HG03097 (cell line): ENCODE measurements at regions not wholly inside any gene's neighbourhood (a gene's known extent, or its start where the extent isn't known, plus 50 kb on each side); places are given as distances from the start of the nearest gene placed in this dataset.
"Not testable (repeated sequence)": the region's sequence is repeated elsewhere in the genome, so short reads cannot be mapped to it uniquely, and the experiment has no call there.

Source experiments
- ATAC-seq: cut with Tn5 transposase; IDR thresholded peaks from one replicate; pipeline ENCODE4 v1.9.1; 2021; ENCODE audit not compliant: unreplicated experiment, low FRiP score

DNA sequence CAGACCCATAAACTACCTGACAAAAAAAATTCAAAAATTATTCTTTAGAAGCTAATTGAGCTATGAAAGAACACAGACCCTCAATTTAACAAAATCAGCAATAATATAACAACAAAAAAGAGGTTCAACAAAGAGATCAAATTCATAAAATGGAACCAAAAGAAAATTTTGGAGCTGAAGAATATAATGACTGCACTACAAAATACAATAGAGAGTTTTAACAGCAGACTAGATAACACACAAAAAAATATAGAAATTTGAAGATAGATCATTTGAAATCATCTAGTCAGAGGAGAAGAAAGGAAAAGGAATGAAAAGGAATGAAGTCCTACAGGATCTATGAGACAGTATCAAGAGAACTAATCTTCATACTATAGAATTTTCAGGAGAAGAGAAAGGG lies 422.1 kb downstream of the PAX1 start:
- no peak for ATAC-seq

- ATAC-seq = no peak
Measured at GRCh38 chr20:22106308-22106938, 401.0 kb downstream of the PAX1 start.

DNA sequence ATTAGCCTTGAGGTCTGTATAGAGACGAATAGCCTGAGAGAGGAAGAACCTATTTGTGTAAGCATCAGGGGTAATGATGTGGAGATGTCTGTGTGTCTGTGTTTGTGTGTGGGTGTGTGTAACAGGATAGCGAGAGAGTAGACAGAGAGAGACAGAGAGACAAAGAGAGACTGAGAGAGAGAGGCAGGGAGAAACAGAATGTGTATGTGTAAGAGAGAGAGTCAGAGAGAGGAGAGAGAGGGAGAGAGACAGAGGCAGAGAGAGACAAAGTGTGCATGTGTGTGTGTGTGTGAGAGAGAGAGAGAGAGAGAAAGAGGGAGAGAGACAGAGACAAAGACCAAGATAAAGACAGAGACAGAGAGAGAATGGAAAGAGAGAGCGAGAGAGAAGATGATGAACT lies 396.1 kb downstream of the PAX1 start:
- ATAC-seq = no peak

DNA sequence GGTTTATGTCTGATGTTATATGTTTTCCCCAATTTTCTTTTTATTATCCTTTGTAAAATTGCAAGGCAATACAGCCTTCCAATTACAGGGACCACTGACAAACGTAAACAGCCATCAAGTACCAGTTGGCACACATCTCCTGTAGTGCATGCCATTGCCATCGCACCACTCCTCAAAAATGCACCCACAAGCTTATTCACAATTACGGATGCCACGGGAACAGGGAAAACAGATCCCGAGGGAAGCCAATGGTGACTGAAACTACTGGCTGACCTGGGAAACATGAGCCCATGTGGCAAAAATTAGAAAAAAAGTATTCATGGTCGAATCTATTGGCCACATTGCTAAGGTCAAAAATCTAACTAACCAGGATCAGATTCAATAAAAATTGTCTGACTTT lies 395.2 kb downstream of the PAX1 start:
- no peak for ATAC-seq

GRCh38 chr20:22099348-22099747 lies 393.9 kb downstream of the PAX1 start:
- ATAC-seq = no peak

GRCh38 chr20:22098511-22098910 lies 393.0 kb downstream of the PAX1 start:
- no peak for ATAC-seq

GRCh38 chr20:22093122-22093521 lies 387.7 kb downstream of the PAX1 start:
- no peak for ATAC-seq

- ATAC-seq = no peak
Measured at GRCh38 chr20:22088882-22089281, 383.4 kb downstream of the PAX1 start.

DNA sequence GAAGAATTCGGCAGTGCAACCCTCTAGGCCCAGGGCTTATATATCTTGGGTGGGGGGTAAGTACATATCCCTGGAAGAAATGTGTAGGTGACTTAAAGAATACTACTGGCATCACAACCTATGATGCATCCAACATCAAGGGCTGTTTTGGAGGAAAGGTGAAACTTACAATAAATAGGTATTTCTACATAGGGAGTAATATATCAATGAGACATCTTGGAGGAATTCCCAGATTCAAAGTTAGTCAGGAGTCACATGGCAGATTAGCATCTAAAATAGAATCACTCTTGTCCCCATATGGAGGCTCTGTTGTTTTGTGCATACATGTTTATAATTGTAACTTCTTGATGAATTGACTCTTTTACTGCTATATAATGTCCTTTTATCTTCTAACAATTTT lies 375.5 kb downstream of the PAX1 start:
- no peak for ATAC-seq

DNA sequence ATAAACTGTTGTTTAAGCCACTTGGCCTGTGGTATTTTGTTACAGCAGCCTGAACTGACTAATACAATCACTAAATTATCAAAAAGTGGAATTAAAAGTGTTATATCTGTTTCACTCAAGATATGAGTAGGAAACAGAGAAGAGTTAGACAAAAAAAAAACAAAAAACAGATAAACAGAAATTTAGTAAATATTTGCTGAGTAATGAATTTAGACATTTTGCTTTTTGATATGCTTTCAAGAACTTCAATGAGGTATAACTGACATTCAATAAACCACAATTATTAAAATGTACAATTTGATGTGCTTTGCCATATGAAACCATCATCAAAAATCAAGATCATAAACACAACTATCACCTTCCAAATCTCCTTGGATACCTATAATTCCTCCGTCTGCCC lies 369.2 kb downstream of the PAX1 start:
- ATAC-seq = no peak

- no peak for ATAC-seq
Measured at GRCh38 chr20:22071841-22072240, 366.4 kb downstream of the PAX1 start.

- no peak for ATAC-seq
Measured at GRCh38 chr20:22070610-22071058, 365.2 kb downstream of the PAX1 start.

GRCh38 chr20:22063753-22064152 lies 358.3 kb downstream of the PAX1 start:
- no peak for ATAC-seq

DNA sequence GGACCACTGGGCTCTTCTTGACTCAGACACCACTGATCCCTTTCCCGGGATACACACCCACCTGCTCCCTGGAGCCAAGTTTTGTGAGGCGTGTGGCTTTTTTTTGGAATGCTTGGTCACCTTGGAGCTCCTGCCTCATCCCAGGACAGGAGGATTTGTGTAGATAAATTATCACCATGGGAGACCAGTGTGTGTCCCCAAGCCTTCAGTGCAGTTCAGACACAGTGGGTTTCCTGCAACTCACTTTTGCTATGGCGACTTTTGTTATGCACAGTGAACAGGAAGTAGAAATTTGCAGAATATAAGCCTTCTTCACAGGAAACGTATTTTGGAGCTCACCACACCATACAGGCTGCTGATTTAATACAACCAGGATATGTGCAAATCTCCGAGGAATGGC lies 357.4 kb downstream of the PAX1 start:
- no peak for ATAC-seq

DNA sequence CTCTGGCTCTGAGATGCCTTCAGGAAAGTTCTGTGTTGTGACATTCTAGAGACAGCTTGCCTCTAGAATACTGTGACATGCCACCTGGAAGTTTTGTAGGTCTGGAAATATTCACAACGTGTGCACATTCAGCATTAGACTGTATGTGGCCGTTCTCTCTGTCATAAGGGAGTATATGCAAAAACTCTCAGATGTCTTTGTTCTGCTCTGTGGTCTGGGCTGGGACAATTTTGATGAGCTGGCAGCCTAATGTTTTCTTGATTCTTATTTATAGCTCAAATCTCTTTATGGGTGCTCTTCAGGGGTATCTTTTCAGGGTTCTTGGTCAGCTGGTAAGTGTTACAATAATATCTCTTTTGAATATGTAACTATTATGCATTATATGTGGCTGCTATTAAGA lies 355.1 kb downstream of the PAX1 start:
- no peak for ATAC-seq

DNA sequence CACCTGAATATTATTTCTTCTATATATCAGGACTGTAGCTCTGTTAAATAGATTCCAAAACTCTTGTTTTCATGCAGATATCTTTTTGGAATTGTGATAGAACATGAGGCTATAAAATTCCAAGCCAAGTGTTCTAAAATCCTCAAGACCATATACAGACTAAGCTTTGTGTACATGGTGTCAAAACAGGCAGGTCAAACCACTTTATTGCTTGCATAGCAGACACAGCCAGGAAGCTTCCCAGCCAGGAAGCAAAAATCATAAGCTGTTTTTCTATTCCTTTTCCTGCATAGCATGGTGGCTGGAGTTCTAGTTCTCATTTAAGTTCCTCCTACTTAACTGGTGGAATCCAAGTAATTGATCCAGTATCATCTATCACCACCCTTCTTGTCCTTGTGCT lies 353.3 kb downstream of the PAX1 start:
- no peak for ATAC-seq

DNA sequence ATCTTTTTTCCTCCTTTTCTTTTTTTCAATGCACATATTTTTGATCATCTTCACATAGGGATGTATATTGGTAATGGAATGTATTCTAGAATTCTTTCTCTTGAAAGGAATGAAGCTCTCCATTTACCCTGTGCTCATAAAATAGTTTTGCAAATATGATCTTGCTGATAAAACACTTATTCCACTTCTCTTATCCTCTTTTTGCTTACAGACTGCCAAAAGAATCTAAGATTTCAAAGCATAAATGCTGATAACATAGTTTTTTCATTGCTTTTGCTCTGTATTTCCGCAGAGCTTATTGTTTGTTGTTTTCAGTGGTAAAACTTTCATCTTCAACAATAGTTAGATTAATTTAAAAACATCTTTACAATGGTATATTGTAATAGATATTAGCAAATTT lies 350.5 kb downstream of the PAX1 start:
- no peak for ATAC-seq

GRCh38 chr20:22052025-22052650 lies 346.7 kb downstream of the PAX1 start:
- no peak for ATAC-seq

DNA sequence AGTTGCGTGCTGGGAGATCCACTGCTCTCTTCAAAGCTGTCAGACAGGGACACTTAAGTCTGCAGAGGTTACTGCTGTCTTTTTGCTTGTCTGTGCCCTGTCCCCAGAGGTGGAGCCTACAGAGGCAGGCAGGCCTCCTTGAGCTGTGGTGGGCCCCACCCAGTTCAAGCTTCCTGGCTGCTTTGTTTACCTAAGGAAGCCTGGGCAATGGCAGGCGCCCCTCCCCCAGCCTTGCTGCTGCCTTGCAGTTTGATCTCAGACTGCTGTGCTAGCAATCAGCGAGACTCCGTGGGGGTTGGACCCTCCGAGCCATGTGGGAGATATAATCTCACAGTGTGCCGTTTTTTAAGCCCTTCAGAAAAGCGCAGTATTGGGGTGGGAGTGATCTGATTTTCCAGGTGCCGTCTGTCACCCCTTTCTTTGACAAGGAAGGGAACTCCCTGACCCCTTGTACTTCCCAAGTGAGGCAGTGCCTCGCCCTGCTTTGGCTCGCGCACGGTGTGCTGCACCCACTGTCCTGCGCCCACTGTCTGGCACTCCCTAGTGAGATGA lies 340.6 kb downstream of the PAX1 start:
- not testable (repeated sequence) for ATAC-seq

DNA sequence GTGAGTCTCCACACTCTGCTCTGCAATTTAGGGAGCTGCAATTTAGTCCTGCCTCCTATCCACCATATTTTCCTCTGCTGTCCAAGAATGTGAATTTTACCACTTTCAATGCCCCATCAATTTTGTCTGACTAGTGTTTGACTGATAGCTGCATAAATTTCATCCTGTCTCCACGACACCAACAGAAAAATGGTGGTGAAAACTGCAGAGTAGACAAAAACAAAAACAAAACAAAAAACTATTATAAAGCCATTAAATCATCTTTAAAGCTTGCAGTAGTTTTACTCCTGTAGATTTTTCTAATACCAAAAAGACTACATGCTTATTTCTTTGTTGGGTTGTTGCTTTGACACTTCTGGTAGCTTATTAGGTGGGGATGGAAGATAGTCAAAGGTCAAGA lies 322.0 kb downstream of the PAX1 start:
- ATAC-seq = no peak

DNA sequence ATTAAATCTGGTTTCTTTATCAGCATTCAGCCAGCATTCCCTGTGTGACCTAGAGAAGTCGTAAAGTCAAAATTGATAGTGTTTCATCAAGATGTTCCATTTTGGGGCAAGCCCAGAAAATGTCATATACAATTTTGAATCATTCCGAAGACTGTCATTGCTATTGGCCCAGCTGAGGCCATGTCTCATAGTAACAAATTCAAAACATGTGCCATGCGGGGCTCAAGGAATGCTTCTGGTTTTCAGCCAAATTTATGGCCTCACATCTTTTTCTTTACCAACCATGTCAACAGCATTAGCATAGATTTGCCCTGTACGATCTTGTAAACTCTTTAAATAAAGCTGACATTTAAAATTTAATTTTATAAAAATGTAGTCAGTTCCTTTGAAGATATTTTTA lies 314.7 kb downstream of the PAX1 start:
- ATAC-seq = no peak

GRCh38 chr20:22008456-22008855 lies 303.0 kb downstream of the PAX1 start:
- ATAC-seq = no peak
